Mesenchymal stem cell (in vitro differentiated cells and primary cell): ENCODE measurements at regions not wholly inside any gene's neighbourhood (a gene's known extent, or its start where the extent isn't known, plus 50 kb on each side); places are given as distances from the start of the nearest gene placed in this dataset.

Experiments
- DNase-seq: peaks from one replicate; pipeline ENCODE4 v3.0.0-alpha.2; 2013
- H2AFZ ChIP-seq: one replicate; pipeline ENCODE4 v1.6.1; 2013; ENCODE audit warnings: low read depth, mild to moderate bottlenecking, control low read depth, inconsistent platforms, low read length, moderate library complexity
- H2AK5ac ChIP-seq: 2 replicates; pipeline ENCODE4 v1.6.1; 2013; ENCODE audit warnings: low read length, moderate library complexity, mild to moderate bottlenecking, inconsistent platforms; ENCODE audit not compliant: severe bottlenecking
- H2BK120ac ChIP-seq: one replicate; pipeline ENCODE4 v1.6.1; 2013; ENCODE audit warnings: low read depth, mild to moderate bottlenecking, inconsistent platforms, low read length, moderate library complexity
- H2BK12ac ChIP-seq, 2 experiments: one replicate each; pipeline ENCODE4 v1.6.1; 2013; ENCODE audit warnings: inconsistent platforms in 2 of 2, low read length in 2 of 2, mild to moderate bottlenecking in 2 of 2, moderate library complexity in 2 of 2, control low read depth in 1 of 2
- H2BK15ac ChIP-seq: one replicate; pipeline ENCODE4 v1.6.1; 2013; ENCODE audit warnings: mild to moderate bottlenecking, low read depth, inconsistent platforms; ENCODE audit not compliant: poor library complexity, severe bottlenecking
- H2BK5ac ChIP-seq: 2 replicates; pipeline ENCODE4 v1.6.1; 2013; ENCODE audit warnings: low read depth, mild to moderate bottlenecking, low read length, control low read depth, inconsistent platforms; ENCODE audit not compliant: poor library complexity, severe bottlenecking
- H3K14ac ChIP-seq, 2 experiments: one replicate each; pipeline ENCODE4 v1.6.1; 2013; ENCODE audit warnings: inconsistent platforms in 2 of 2, low read length in 2 of 2, control low read depth in 1 of 2, mild to moderate bottlenecking in 1 of 2, moderate library complexity in 1 of 2
- H3K18ac ChIP-seq, 2 experiments: one replicate each; pipeline ENCODE4 v1.6.1; 2013; ENCODE audit warnings: inconsistent platforms in 2 of 2, low read length in 2 of 2, control low read depth in 1 of 2, low read depth in 1 of 2, mild to moderate bottlenecking in 1 of 2
- H3K23ac ChIP-seq, 2 experiments: one replicate each; pipeline ENCODE4 v1.6.1; 2013; ENCODE audit warnings: inconsistent platforms in 2 of 2, low read length in 2 of 2, mild to moderate bottlenecking in 2 of 2, moderate library complexity in 2 of 2, control low read depth in 1 of 2
- H3K27ac ChIP-seq: 2 replicates; pipeline ENCODE4 v1.5.1; 2013; ENCODE audit warnings: mild to moderate bottlenecking, moderate library complexity, low read length, control low read depth, inconsistent platforms; ENCODE audit not compliant: poor library complexity, severe bottlenecking
- H3K27me3 ChIP-seq, 2 experiments: 2 replicates each; pipeline versions ENCODE4 v1.6.1 to v1.7.0; 2013; ENCODE audit warnings: low read length in 2 of 2, mild to moderate bottlenecking in 2 of 2, moderate library complexity in 2 of 2, control low read depth in 1 of 2, inconsistent platforms in 1 of 2; ENCODE audit not compliant: control insufficient read depth in 1 of 2, insufficient read depth in 1 of 2
- H3K36me3 ChIP-seq, 2 experiments: 2 replicates each; pipeline versions ENCODE4 v1.6.1 to v1.7.0; 2013; ENCODE audit warnings: low read length in 2 of 2, control low read depth in 1 of 2, inconsistent platforms in 1 of 2, low read depth in 1 of 2, mild to moderate bottlenecking in 1 of 2; ENCODE audit not compliant: insufficient read depth in 2 of 2, control insufficient read depth in 1 of 2
- H3K4ac ChIP-seq, 2 experiments: one replicate each; pipeline ENCODE4 v1.6.1; 2013; ENCODE audit warnings: inconsistent platforms in 2 of 2, low read length in 2 of 2, mild to moderate bottlenecking in 2 of 2, moderate library complexity in 2 of 2, control low read depth in 1 of 2, low read depth in 1 of 2
- H3K4me1 ChIP-seq: 2 replicates; pipeline ENCODE4 v1.6.1; 2013; ENCODE audit warnings: low read depth, low read length, control low read depth; ENCODE audit not compliant: control insufficient read depth, insufficient read depth
- H3K4me2 ChIP-seq: 2 replicates; pipeline ENCODE4 v1.6.1; 2013; ENCODE audit warnings: low read length, mild to moderate bottlenecking, inconsistent platforms; ENCODE audit not compliant: poor library complexity, severe bottlenecking
- H3K4me3 ChIP-seq, 2 experiments: 2 replicates each; pipeline versions ENCODE4 v1.5.1 to v1.7.0; 2013; ENCODE audit warnings: low read length in 2 of 2, mild to moderate bottlenecking in 2 of 2, control low read depth in 1 of 2, low read depth in 1 of 2; ENCODE audit not compliant: insufficient read depth in 1 of 2
- H3K79me1 ChIP-seq: replicated peaks from 2 replicates; pipeline ENCODE4 v1.6.1; 2013; ENCODE audit warnings: mild to moderate bottlenecking, control low read depth, low read length, inconsistent platforms; ENCODE audit not compliant: poor library complexity, severe bottlenecking
- H3K9ac ChIP-seq: 2 replicates; pipeline ENCODE4 v1.7.0; 2013; ENCODE audit warnings: mild to moderate bottlenecking, low read length, moderate library complexity
- H3K9me3 ChIP-seq: 2 replicates; pipeline ENCODE4 v1.7.0; 2013; ENCODE audit warnings: mild to moderate bottlenecking, low read length; ENCODE audit not compliant: control insufficient read depth
- H4K8ac ChIP-seq: one replicate; pipeline ENCODE4 v1.6.1; 2013; ENCODE audit warnings: inconsistent platforms, mild to moderate bottlenecking, low read length, moderate library complexity
- H4K91ac ChIP-seq: one replicate; pipeline ENCODE4 v1.6.1; 2013; ENCODE audit warnings: mild to moderate bottlenecking, low read length, inconsistent platforms
- WGBS: methylation state at CpG from one replicate; pipeline ENCODE4 v1.1.7; 2013; ENCODE audit warnings: mixed read lengths; 5-methylcytosine and 5-hydroxymethylcytosine counted together

GRCh38 chrX:69431420-69431819 lies 72.7 kb upstream of the NALF2 start:
- WGBS, result no CpG with 5 or more reads among the region's 1 CpG
- no peak overlapping the region for H3K27ac ChIP-seq

GRCh38 chrX:69430785-69431184 lies 73.3 kb upstream of the NALF2 start:
- H3K4me2 ChIP-seq, result no peak overlapping the region
- DNase-seq, result no peak
- H2AFZ ChIP-seq, result no peak overlapping the region
- peaks cover 0 to 71% of the 10 kb centered on the region in 2 experiments for H3K27me3 ChIP-seq
- H3K27ac ChIP-seq, result no peak overlapping the region
- no peak overlapping the region for H4K8ac ChIP-seq
- H3K4me3 ChIP-seq, result no peak overlapping the region
- no peak overlapping the region for H3K14ac ChIP-seq
- H3K4me1 ChIP-seq, result no peaks in the 10 kb centered on the region
- H2BK15ac ChIP-seq, result no peak overlapping the region
- H3K36me3 ChIP-seq, result no peaks in the 10 kb centered on the region
- H3K9me3 ChIP-seq, result no peaks in the 10 kb centered on the region
- no peak overlapping the region for H3K23ac ChIP-seq
- H4K91ac ChIP-seq, result no peak overlapping the region
- no peak overlapping the region for H3K18ac ChIP-seq
- no peak overlapping the region for H2BK5ac ChIP-seq
- no peak overlapping the region for H2BK120ac ChIP-seq
- H2AK5ac ChIP-seq, result no peak overlapping the region
- H3K9ac ChIP-seq, result no peak overlapping the region
- no peaks in the 10 kb centered on the region for H3K79me1 ChIP-seq
- 17% methylated on average over 1 of the region's 2 CpGs for WGBS
- H3K4ac ChIP-seq, result no peak overlapping the region
- no peak overlapping the region for H2BK12ac ChIP-seq

More at GRCh38 chrX:69431420-69431819, 72.7 kb upstream of the NALF2 start:
- H2BK12ac ChIP-seq, result no peak overlapping the region
- H4K91ac ChIP-seq, result no peak overlapping the region
- peaks cover 0 to 65% of the 10 kb centered on the region in 2 experiments for H3K27me3 ChIP-seq
- H3K23ac ChIP-seq, result no peak overlapping the region
- no peak overlapping the region for H3K14ac ChIP-seq
- H3K79me1 ChIP-seq, result no peaks in the 10 kb centered on the region
- H3K4me1 ChIP-seq, result no peaks in the 10 kb centered on the region
- no peak overlapping the region for H3K9ac ChIP-seq
- H4K8ac ChIP-seq, result no peak overlapping the region
- H3K9me3 ChIP-seq, result no peaks in the 10 kb centered on the region
- no peak for DNase-seq
- no peak overlapping the region for H2BK5ac ChIP-seq
- H2AFZ ChIP-seq, result no peak overlapping the region
- H2BK120ac ChIP-seq, result no peak overlapping the region
- no peaks in the 10 kb centered on the region for H3K36me3 ChIP-seq
- no peak overlapping the region for H3K4ac ChIP-seq
- H3K4me2 ChIP-seq, result no peak overlapping the region
- no peak overlapping the region for H2AK5ac ChIP-seq
- H3K18ac ChIP-seq, result no peak overlapping the region
- no peak overlapping the region for H3K4me3 ChIP-seq
- no peak overlapping the region for H2BK15ac ChIP-seq

- Histone ChIP-seq H3K27ac (no peak overlapping the region), H2AFZ (no peak overlapping the region), H4K91ac (no peak overlapping the region), H2BK5ac (no peak overlapping the region), H3K4me1 (no peaks in the 10 kb centered on the region), H3K4me3 (no peak overlapping the region), H4K8ac (no peak overlapping the region), H2BK15ac (no peak overlapping the region), H3K14ac (no peak overlapping the region), H3K36me3 (no peaks in the 10 kb centered on the region), H3K23ac (no peak overlapping the region), H3K18ac (no peak overlapping the region), H3K4me2 (no peak overlapping the region), H2BK120ac (no peak overlapping the region), H3K79me1 (no peaks in the 10 kb centered on the region), H3K9me3 (no peaks in the 10 kb centered on the region), H3K9ac (no peak overlapping the region), H3K27me3 (peaks cover 0 to 83% of the 10 kb centered on the region in 2 experiments), H2AK5ac (no peak overlapping the region), H3K4ac (no peak overlapping the region), H2BK12ac (no peak overlapping the region)
- WGBS, result 53% methylated on average over 3 of the region's 6 CpGs
- DNase-seq, result no peak
Measured at GRCh38 chrX:69429339-69430015, 74.6 kb upstream of the NALF2 start.

- no peak overlapping the region for H3K9ac ChIP-seq
- H3K18ac ChIP-seq, result no peak overlapping the region
- H3K4ac ChIP-seq, result no peak overlapping the region
- no peak overlapping the region for H2BK15ac ChIP-seq
- no peak for DNase-seq
- H3K79me1 ChIP-seq, result no peaks in the 10 kb centered on the region
- WGBS, result 79% methylated on average over 2 of the region's 2 CpGs
- no peaks in the 10 kb centered on the region for H3K9me3 ChIP-seq
- no peak overlapping the region for H3K4me3 ChIP-seq
- no peak overlapping the region for H4K8ac ChIP-seq
- no peak overlapping the region for H3K4me2 ChIP-seq
- peaks cover 0 to 90% of the 10 kb centered on the region in 2 experiments for H3K27me3 ChIP-seq
- no peak overlapping the region for H3K23ac ChIP-seq
- H2BK12ac ChIP-seq, result no peak overlapping the region
- H3K27ac ChIP-seq, result no peak overlapping the region
- no peak overlapping the region for H2AK5ac ChIP-seq
- H4K91ac ChIP-seq, result no peak overlapping the region
- H2BK5ac ChIP-seq, result no peak overlapping the region
- no peak overlapping the region for H2AFZ ChIP-seq
- no peaks in the 10 kb centered on the region for H3K4me1 ChIP-seq
- H2BK120ac ChIP-seq, result no peak overlapping the region
- no peaks in the 10 kb centered on the region for H3K36me3 ChIP-seq
- H3K14ac ChIP-seq, result no peak overlapping the region
Measured at GRCh38 chrX:69428216-69428615, 75.9 kb upstream of the NALF2 start.
